Loucy (cell line): ENCODE measurements at regions not wholly inside any gene's neighbourhood (a gene's known extent, or its start where the extent isn't known, plus 50 kb on each side); places are given as distances from the start of the nearest gene placed in this dataset.

Experiments
- EZH2phosphoT487 ChIP-seq: fragments of 200-600 bp; IDR thresholded peaks from 2 replicates; pipeline ENCODE4 v1.6.1; 2018; ENCODE audit warnings: antibody characterized with exemption, mild to moderate bottlenecking, moderate library complexity, borderline replicate concordance
- TF ChIP-seq, protein P1 (sequence below): fragments of 200-600 bp; sonication (generic); conservative IDR thresholded peaks from 2 replicates; pipeline ENCODE4 v1.5.1; 2014; ENCODE audit warnings: mild to moderate bottlenecking, antibody characterized with exemption, low read length

DNA sequence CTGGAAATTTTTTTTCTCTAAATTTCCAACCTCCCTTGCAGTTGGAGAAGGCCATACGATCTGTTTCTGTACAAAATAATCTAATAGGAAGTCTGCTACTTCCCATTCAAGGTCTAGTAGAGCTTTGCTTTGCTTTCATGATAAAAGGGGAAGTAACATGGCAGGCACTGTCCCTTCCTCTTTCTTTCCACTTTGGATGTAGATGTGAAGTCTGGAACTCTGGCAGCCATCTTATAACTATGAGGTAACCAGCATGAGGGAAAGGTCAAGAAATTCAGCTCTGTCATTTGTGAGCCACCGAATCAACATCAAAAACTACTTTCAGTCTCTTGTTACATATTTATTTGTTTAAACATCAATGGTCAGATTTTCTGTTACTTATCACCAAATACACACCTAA, 156.3 kb downstream of the MTHFS start:
- TF ChIP-seq, protein P1, sequence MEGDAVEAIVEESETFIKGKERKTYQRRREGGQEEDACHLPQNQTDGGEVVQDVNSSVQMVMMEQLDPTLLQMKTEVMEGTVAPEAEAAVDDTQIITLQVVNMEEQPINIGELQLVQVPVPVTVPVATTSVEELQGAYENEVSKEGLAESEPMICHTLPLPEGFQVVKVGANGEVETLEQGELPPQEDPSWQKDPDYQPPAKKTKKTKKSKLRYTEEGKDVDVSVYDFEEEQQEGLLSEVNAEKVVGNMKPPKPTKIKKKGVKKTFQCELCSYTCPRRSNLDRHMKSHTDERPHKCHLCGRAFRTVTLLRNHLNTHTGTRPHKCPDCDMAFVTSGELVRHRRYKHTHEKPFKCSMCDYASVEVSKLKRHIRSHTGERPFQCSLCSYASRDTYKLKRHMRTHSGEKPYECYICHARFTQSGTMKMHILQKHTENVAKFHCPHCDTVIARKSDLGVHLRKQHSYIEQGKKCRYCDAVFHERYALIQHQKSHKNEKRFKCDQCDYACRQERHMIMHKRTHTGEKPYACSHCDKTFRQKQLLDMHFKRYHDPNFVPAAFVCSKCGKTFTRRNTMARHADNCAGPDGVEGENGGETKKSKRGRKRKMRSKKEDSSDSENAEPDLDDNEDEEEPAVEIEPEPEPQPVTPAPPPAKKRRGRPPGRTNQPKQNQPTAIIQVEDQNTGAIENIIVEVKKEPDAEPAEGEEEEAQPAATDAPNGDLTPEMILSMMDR = no peak
- TF ChIP-seq EZH2phosphoT487 = no peak
